DND-41 (cell line): ENCODE measurements at regions not wholly inside any gene's neighbourhood (a gene's known extent, or its start where the extent isn't known, plus 50 kb on each side); places are given as distances from the start of the nearest gene placed in this dataset.

Source experiments
- EZH2 ChIP-seq: IDR thresholded peaks from 3 replicates; pipeline ENCODE4 v1.6.1; 2012; ENCODE audit warnings: borderline replicate concordance, low read depth, mild to moderate bottlenecking, moderate library complexity, low read length, inconsistent platforms; ENCODE audit not compliant: severe bottlenecking
- TF ChIP-seq, protein P1 (sequence below): IDR thresholded peaks from 2 replicates; pipeline ENCODE4 v1.5.1; 2012; ENCODE audit warnings: borderline replicate concordance, low read length, moderate library complexity, mild to moderate bottlenecking; ENCODE audit not compliant: poor library complexity, severe bottlenecking; ENCODE audit errors: extremely low read depth

DNA sequence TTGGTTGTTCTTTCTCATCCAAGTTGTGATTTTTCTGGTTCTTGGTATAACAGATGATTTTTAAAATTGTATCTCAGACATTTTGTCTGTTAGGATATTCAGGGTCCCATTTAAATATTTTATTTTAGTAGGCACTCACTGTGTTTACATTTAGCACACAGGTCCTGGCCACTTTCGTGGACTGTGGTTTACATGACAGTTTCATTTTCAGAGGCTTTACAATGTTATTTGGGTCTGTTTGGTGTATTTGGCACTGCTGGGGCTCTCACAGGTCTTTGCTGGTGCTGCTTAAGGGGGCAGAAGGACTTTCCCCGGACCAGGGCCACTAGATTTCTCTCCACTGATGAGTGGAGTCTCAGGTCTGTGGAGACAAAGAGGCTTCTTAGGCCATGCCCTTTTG, 75.5 kb upstream of the TGM3 start:
- TF ChIP-seq, protein P1, sequence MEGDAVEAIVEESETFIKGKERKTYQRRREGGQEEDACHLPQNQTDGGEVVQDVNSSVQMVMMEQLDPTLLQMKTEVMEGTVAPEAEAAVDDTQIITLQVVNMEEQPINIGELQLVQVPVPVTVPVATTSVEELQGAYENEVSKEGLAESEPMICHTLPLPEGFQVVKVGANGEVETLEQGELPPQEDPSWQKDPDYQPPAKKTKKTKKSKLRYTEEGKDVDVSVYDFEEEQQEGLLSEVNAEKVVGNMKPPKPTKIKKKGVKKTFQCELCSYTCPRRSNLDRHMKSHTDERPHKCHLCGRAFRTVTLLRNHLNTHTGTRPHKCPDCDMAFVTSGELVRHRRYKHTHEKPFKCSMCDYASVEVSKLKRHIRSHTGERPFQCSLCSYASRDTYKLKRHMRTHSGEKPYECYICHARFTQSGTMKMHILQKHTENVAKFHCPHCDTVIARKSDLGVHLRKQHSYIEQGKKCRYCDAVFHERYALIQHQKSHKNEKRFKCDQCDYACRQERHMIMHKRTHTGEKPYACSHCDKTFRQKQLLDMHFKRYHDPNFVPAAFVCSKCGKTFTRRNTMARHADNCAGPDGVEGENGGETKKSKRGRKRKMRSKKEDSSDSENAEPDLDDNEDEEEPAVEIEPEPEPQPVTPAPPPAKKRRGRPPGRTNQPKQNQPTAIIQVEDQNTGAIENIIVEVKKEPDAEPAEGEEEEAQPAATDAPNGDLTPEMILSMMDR: no peak
- no peak for TF ChIP-seq EZH2
